Body of pancreas (tissue), 4 donors: ENCODE measurements at regions not wholly inside any gene's neighbourhood (a gene's known extent, or its start where the extent isn't known, plus 50 kb on each side); places are given as distances from the start of the nearest gene placed in this dataset.

Experiments used
- ATAC-seq: fragments of 150-250 bp; one replicate; pipeline ENCODE4 v1.9.1; 2016
- DNase-seq, 4 donors: peaks; one replicate each; pipeline ENCODE4 v3.0.0-alpha.2; 2019
- H3K27ac ChIP-seq, 4 donors: fragments of 200-600 bp; sonication (generic); 1 replicate in 3 of 4; 2 replicates in 1 of 4; pipeline versions ENCODE4 v1.5.1 to v1.6.1; 2016 to 2019; ENCODE audit warnings: mild to moderate bottlenecking in 1 of 4, mixed read lengths in 1 of 4, moderate library complexity in 1 of 4
- H3K27me3 ChIP-seq, 2 donors: fragments of 200-600 bp; sonication (generic); one replicate each; pipeline ENCODE4 v1.6.0; 2016; ENCODE audit warnings: mild to moderate bottlenecking in 1 of 2
- H3K36me3 ChIP-seq, 2 donors: fragments of 200-600 bp; sonication (generic); replicated peaks in 1 of 2; 2 replicates each; pipeline ENCODE4 v1.5.1; 2016; ENCODE audit warnings: low read depth in 2 of 2; ENCODE audit not compliant: insufficient read depth in 1 of 2
- H3K4me1 ChIP-seq: fragments of 200-600 bp; sonication (generic); one replicate; pipeline ENCODE4 v1.6.0; 2016
- H3K4me3 ChIP-seq, 2 donors: fragments of 200-600 bp; sonication (generic); 1 replicate in 1 of 2; 2 replicates in 1 of 2; pipeline ENCODE4 v1.5.1; 2016 to 2019
- H3K9me3 ChIP-seq, 3 donors: fragments of 200-600 bp; sonication (generic); 1 replicate in 2 of 3; 2 replicates in 1 of 3; pipeline ENCODE4 v1.5.1; 2016
- CTCF ChIP-seq, 7 experiments: fragments of 450-650 bp in 4 of 7; fragments of 200-600 bp in 3 of 7; sonication (generic) in 3 of 7; IDR thresholded peaks; one replicate each; pipeline ENCODE4 v1.5.1; 2016 to 2019; ENCODE audit warnings: antibody characterized with exemption in 7 of 7
- POLR2A ChIP-seq, 3 donors: fragments of 450-650 bp; IDR thresholded peaks; one replicate each; pipeline ENCODE4 v1.6.1; 2016; ENCODE audit warnings: antibody characterized with exemption in 3 of 3, mild to moderate bottlenecking in 2 of 3
- WGBS, 2 donors: methylation state at CpG; one replicate each; pipeline ENCODE4 v1.1.5; 2017; 5-methylcytosine and 5-hydroxymethylcytosine counted together
- intact Hi-C: fragments of 100-400 bp; cut with DNase I; formaldehyde crosslinking; loops from one replicate; pipeline ENCODE4 v1.15.1; 2023

GRCh38 chr1:234549447-234550021, 60.4 kb downstream of the IRF2BP2 start:
- 97% methylated on average over 10 of the region's 10 CpGs for WGBS, 2 donors
- H3K4me3 ChIP-seq = no peak overlapping the region
- H3K36me3 ChIP-seq = no peaks in the 10 kb centered on the region
- TF ChIP-seq CTCF (IDR thresholded peaks at IDR 0.05) = no peak
- no peak for TF ChIP-seq POLR2A (IDR thresholded peaks at IDR 0.05)
- DNase-seq (no peak), ATAC-seq (no peak)
- H3K27me3 ChIP-seq = no peaks in the 10 kb centered on the region
- H3K27ac ChIP-seq = no peak overlapping the region
- intact Hi-C loops = no loop called here
- H3K4me1 ChIP-seq = peaks cover 23% of the 10 kb centered on the region
- no peaks in the 10 kb centered on the region for H3K9me3 ChIP-seq

GRCh38 chr1:234546890-234547788, 62.8 kb downstream of the IRF2BP2 start:
- no peak for ATAC-seq
- Histone ChIP-seq H3K27ac (peak overlapping the region in 1 of 4 donors; percentile 99), H3K4me1 (peaks cover 45% of the 10 kb centered on the region), H3K27me3 (no peaks in the 10 kb centered on the region), H3K9me3 (no peaks in the 10 kb centered on the region), H3K36me3 (no peaks in the 10 kb centered on the region), H3K4me3 (no peak overlapping the region)
- no peak for DNase-seq
- no peak for TF ChIP-seq POLR2A (IDR thresholded peaks at IDR 0.05)
- TF ChIP-seq CTCF (IDR thresholded peaks at IDR 0.05) = no peak
- intact Hi-C loops = no loop called here
- WGBS, 2 donors = 85 to 90% methylated on average over 6 of the region's 6 CpGs

- ATAC-seq (no peak), DNase-seq (no peak)
- no peak for TF ChIP-seq CTCF (IDR thresholded peaks at IDR 0.05)
- no peak for TF ChIP-seq POLR2A (IDR thresholded peaks at IDR 0.05)
- WGBS, 2 donors = 76 to 85% methylated on average over 7 of the region's 7 CpGs
- H3K36me3 ChIP-seq = no peaks in the 10 kb centered on the region
- H3K27ac ChIP-seq = peak overlapping the region; percentile 90 to 99 (median 96)
- H3K4me1 ChIP-seq = peaks cover 46% of the 10 kb centered on the region
- no peak overlapping the region for H3K4me3 ChIP-seq
- H3K9me3 ChIP-seq = no peaks in the 10 kb centered on the region
- no peaks in the 10 kb centered on the region for H3K27me3 ChIP-seq
- intact Hi-C loops = no loop called here
These were observed 63.6 kb downstream of the IRF2BP2 start for GRCh38 chr1:234546387-234546704.

GRCh38 chr1:234545517-234546386, 64.2 kb downstream of the IRF2BP2 start:
- DNase-seq = peak; percentile 73 to 83 (median 82)
- Histone ChIP-seq H3K4me3 (no peak overlapping the region), H3K4me1 (peaks cover 46% of the 10 kb centered on the region), H3K27ac (peak overlapping the region; percentile 90 to 99 (median 96)), H3K9me3 (no peaks in the 10 kb centered on the region), H3K36me3 (no peaks in the 10 kb centered on the region), H3K27me3 (no peaks in the 10 kb centered on the region)
- WGBS, 2 donors = 38 to 46% methylated on average over 14 of the region's 14 CpGs
- ATAC-seq = peak; percentile 63
- TF ChIP-seq POLR2A (IDR thresholded peaks at IDR 0.05) (peak in 1 of 3 donors; percentile 27), CTCF (IDR thresholded peaks at IDR 0.05) (no peak)
- intact Hi-C loops = no loop called here
